ENCODE measurements at regions not wholly inside any gene's neighbourhood (a gene's known extent, or its start where the extent isn't known, plus 50 kb on each side); places are given as distances from the start of the nearest gene placed in this dataset.

DNA sequence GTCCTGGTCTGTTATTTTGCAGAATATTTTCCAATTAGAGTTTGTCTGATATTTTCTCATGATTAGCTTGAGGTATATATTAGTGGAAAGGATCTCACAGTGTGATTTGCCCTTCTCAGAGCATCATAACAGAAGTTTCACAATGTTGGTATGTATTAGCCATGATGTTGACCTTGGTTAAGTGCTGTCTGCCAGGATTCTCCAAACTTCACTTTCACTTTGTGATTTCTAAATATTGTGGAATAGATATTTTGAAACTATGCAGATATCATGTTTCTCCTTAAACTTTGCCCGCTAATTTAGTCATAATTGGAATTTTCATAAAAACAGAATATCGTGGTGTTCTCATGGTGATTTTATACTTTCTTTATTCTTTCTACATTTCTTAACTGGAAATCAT lies 98.0 kb upstream of the DEPDC1 start:
- TF ChIP-seq POLR2A (IDR thresholded peaks at IDR 0.05) = no peak
- TF ChIP-seq, protein P1, sequence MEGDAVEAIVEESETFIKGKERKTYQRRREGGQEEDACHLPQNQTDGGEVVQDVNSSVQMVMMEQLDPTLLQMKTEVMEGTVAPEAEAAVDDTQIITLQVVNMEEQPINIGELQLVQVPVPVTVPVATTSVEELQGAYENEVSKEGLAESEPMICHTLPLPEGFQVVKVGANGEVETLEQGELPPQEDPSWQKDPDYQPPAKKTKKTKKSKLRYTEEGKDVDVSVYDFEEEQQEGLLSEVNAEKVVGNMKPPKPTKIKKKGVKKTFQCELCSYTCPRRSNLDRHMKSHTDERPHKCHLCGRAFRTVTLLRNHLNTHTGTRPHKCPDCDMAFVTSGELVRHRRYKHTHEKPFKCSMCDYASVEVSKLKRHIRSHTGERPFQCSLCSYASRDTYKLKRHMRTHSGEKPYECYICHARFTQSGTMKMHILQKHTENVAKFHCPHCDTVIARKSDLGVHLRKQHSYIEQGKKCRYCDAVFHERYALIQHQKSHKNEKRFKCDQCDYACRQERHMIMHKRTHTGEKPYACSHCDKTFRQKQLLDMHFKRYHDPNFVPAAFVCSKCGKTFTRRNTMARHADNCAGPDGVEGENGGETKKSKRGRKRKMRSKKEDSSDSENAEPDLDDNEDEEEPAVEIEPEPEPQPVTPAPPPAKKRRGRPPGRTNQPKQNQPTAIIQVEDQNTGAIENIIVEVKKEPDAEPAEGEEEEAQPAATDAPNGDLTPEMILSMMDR (IDR thresholded peaks at IDR 0.05 in 4 of 5, conservative IDR thresholded peaks at IDR 0.05 in 1 of 5) = no peak

All from gastrocnemius medialis (tissue), 4 donors.